Right lobe of liver (tissue), 6 donors: ENCODE measurements at regions not wholly inside any gene's neighbourhood (a gene's known extent, or its start where the extent isn't known, plus 50 kb on each side); places are given as distances from the start of the nearest gene placed in this dataset.
"Not testable (repeated sequence)": the region's sequence is repeated elsewhere in the genome, so short reads cannot be mapped to it uniquely, and the experiment has no call there.

Source experiments
- ATAC-seq, 4 donors: fragments of 200-7000 bp; cut with Tn5 transposase; one replicate each; pipeline ENCODE4 v1.9.1; 2020; ENCODE audit warnings: mild to moderate bottlenecking in 4 of 4, moderate library complexity in 4 of 4
- DNase-seq, 3 donors: peaks; one replicate each; pipeline ENCODE4 v3.0.0-alpha.2; 2020
- H3K27ac ChIP-seq, 3 donors: fragments of 200-600 bp; one replicate each; pipeline ENCODE4 v1.8.0; 2022
- H3K27me3 ChIP-seq, 2 donors: fragments of 200-600 bp; one replicate each; pipeline ENCODE4 v1.8.0; 2022
- H3K36me3 ChIP-seq, 4 donors: fragments of 200-600 bp; sonication (generic) in 1 of 4; one replicate each; pipeline versions ENCODE4 v1.5.1 to v1.8.0; 2017 to 2022; ENCODE audit warnings: control low read depth in 1 of 4
- H3K4me1 ChIP-seq, 4 donors: fragments of 200-600 bp; sonication (generic) in 1 of 4; one replicate each; pipeline versions ENCODE4 v1.5.1 to v1.8.0; 2017 to 2022; ENCODE audit warnings: control low read depth in 1 of 4
- H3K4me3 ChIP-seq, 3 donors: fragments of 200-600 bp; one replicate each; pipeline ENCODE4 v1.8.0; 2022
- H3K9me3 ChIP-seq, 4 donors: fragments of 200-600 bp; sonication (generic) in 1 of 4; one replicate each; pipeline versions ENCODE4 v1.5.1 to v1.8.0; 2017 to 2022; ENCODE audit warnings: control low read depth in 1 of 4
- CTCF ChIP-seq, 4 donors: fragments of 200-600 bp in 3 of 4; fragments of 450-650 bp in 1 of 4; IDR thresholded peaks; one replicate each; pipeline versions ENCODE4 v1.5.1 to v1.8.0; 2016 to 2022; ENCODE audit warnings: antibody characterized with exemption in 4 of 4, mild to moderate bottlenecking in 2 of 4
- POLR2A ChIP-seq: fragments of 450-650 bp; IDR thresholded peaks from one replicate; pipeline ENCODE4 v1.6.1; 2017; ENCODE audit warnings: antibody characterized with exemption, mild to moderate bottlenecking
- WGBS: methylation state at CpG from one replicate; pipeline ENCODE4 v1.1.6; 2018; ENCODE audit warnings: low coverage, low lambda C conversion rate; ENCODE audit not compliant: insufficient coverage; ENCODE audit errors: missing lambda C conversion rate; 5-methylcytosine and 5-hydroxymethylcytosine counted together
- intact Hi-C, 2 donors: fragments of 100-400 bp; cut with DNase I; formaldehyde crosslinking; loops; one replicate each; pipeline versions ENCODE4 v1.11.2 to v1.14.1; 2022
- donor health status: DM: no; HTN: yes; CAD: no.
- donor health status: DM: no; HTN: no; CAD: no.
- donor health status: DM: no; HTN: no; CAD: no.
- donor health status: DM: no; HTN: yes; CAD: no.
- donor health status: DM: no; HTN: yes; CAD: no.

- no peak for TF ChIP-seq POLR2A
- no peak for TF ChIP-seq CTCF (IDR thresholded peaks at IDR 0.05)
- Histone ChIP-seq H3K9me3 (no peaks in the 10 kb centered on the region), H3K27me3 (no peaks in the 10 kb centered on the region), H3K4me1 (no peaks in the 10 kb centered on the region), H3K27ac (no peak overlapping the region), H3K36me3 (no peaks in the 10 kb centered on the region), H3K4me3 (no peak overlapping the region)
- WGBS: 35% methylated on average over 4 of the region's 13 CpGs
- peak in 1 of 3 donors; percentile 27 for DNase-seq
- peak in 1 of 4 donors; percentile 30 for ATAC-seq
- intact Hi-C loops: no loop called here
Observed at GRCh38 chr16:87150262-87150661, 166.9 kb downstream of the C16orf95 start.

- H3K27ac ChIP-seq: no peak overlapping the region
- H3K27me3 ChIP-seq: no peaks in the 10 kb centered on the region
- no peaks in the 10 kb centered on the region for H3K4me1 ChIP-seq
- H3K4me3 ChIP-seq: no peak overlapping the region
- intact Hi-C loops: no loop called here
- H3K9me3 ChIP-seq: no peaks in the 10 kb centered on the region
- no peak for ATAC-seq
- DNase-seq: no peak
- WGBS: 71% methylated on average over 4 of the region's 4 CpGs
- no peaks in the 10 kb centered on the region for H3K36me3 ChIP-seq
- TF ChIP-seq POLR2A (no peak), CTCF (IDR thresholded peaks at IDR 0.05) (no peak)
Observed at GRCh38 chr16:87150681-87151280, 166.4 kb downstream of the C16orf95 start.

- 84% methylated on average over 13 of the region's 19 CpGs for WGBS
- Histone ChIP-seq H3K27me3 (no peaks in the 10 kb centered on the region), H3K9me3 (no peaks in the 10 kb centered on the region), H3K4me3 (no peak overlapping the region), H3K27ac (no peak overlapping the region), H3K4me1 (no peaks in the 10 kb centered on the region), H3K36me3 (no peaks in the 10 kb centered on the region)
- DNase-seq (no peak), ATAC-seq (no peak)
- intact Hi-C loops: no loop called here
- TF ChIP-seq CTCF (IDR thresholded peaks at IDR 0.05) (no peak), POLR2A (no peak)
Observed at GRCh38 chr16:87152221-87152755, 164.9 kb downstream of the C16orf95 start.

GRCh38 chr16:87153326-87153725 is 163.9 kb downstream of the C16orf95 start:
- intact Hi-C loops: no loop called here
- DNase-seq (peak in 1 of 3 donors; percentile 7), ATAC-seq (peak in 1 of 4 donors; percentile 29)
- Histone ChIP-seq H3K27me3 (no peaks in the 10 kb centered on the region), H3K27ac (no peak overlapping the region), H3K4me1 (no peaks in the 10 kb centered on the region), H3K9me3 (no peaks in the 10 kb centered on the region), H3K36me3 (no peaks in the 10 kb centered on the region), H3K4me3 (no peak overlapping the region)
- TF ChIP-seq POLR2A (no peak), CTCF (IDR thresholded peaks at IDR 0.05) (no peak)
- no CpG with 5 or more reads among the region's 8 CpGs for WGBS

GRCh38 chr16:87155315-87155714 is 161.9 kb downstream of the C16orf95 start:
- H3K27ac ChIP-seq, H3K4me1 ChIP-seq, DNase-seq, H3K27me3 ChIP-seq, H3K36me3 ChIP-seq, intact Hi-C loops, ATAC-seq, H3K9me3 ChIP-seq, H3K4me3 ChIP-seq: not testable (repeated sequence)
- WGBS: 86% methylated on average over 4 of the region's 4 CpGs
